Breast epithelium (tissue), 3 donors: ENCODE measurements at regions not wholly inside any gene's neighbourhood (a gene's known extent, or its start where the extent isn't known, plus 50 kb on each side); places are given as distances from the start of the nearest gene placed in this dataset.

Experiments used
- POLR2A ChIP-seq: fragments of 450-650 bp; IDR thresholded peaks from one replicate; pipeline ENCODE4 v1.6.1; 2016; ENCODE audit warnings: antibody characterized with exemption, mild to moderate bottlenecking, moderate library complexity
- TF ChIP-seq, protein P1 (sequence below), 3 donors: fragments of 450-650 bp; IDR thresholded peaks; one replicate each; pipeline ENCODE4 v1.5.1; 2016 to 2017; ENCODE audit warnings: antibody characterized with exemption in 3 of 3, mild to moderate bottlenecking in 3 of 3, moderate library complexity in 3 of 3

DNA sequence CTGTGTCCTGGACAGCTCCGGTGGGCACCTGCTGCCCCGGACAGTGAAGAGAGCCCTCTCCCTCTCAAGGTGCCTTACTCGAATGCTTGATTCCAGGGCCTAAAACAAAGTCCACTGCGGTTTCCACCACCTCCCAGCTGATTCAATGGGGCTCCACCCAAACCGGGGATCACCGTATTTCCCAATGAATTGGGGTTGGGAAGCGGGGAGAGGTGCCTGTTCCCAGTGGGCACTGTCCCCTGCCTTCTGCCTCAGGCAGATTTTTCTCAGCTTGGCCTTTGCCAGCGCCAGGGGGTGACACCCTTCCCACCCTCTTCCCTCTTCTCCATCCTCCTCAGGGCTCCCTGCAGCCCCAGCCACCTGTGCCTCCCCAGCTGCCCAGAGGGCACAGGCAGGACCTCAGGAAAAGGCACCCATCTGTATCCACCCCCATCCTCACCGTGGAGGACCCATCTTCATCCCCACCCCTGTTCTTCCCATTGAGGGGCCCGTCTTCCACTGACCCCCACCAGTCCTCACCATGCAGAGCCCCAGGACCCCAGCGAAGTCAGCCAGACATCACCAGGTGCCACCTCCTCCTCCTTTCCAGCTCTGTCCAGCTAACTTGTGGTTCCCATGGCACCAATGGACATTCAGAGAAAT is 66.7 kb upstream of the HPCAL1 start:
- TF ChIP-seq, protein P1, sequence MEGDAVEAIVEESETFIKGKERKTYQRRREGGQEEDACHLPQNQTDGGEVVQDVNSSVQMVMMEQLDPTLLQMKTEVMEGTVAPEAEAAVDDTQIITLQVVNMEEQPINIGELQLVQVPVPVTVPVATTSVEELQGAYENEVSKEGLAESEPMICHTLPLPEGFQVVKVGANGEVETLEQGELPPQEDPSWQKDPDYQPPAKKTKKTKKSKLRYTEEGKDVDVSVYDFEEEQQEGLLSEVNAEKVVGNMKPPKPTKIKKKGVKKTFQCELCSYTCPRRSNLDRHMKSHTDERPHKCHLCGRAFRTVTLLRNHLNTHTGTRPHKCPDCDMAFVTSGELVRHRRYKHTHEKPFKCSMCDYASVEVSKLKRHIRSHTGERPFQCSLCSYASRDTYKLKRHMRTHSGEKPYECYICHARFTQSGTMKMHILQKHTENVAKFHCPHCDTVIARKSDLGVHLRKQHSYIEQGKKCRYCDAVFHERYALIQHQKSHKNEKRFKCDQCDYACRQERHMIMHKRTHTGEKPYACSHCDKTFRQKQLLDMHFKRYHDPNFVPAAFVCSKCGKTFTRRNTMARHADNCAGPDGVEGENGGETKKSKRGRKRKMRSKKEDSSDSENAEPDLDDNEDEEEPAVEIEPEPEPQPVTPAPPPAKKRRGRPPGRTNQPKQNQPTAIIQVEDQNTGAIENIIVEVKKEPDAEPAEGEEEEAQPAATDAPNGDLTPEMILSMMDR (IDR thresholded peaks at IDR 0.05) = no peak
- no peak for TF ChIP-seq POLR2A
